Activated CD8-positive, alpha-beta memory T cell treated with anti-CD3 and anti-CD28 coated beads, Interleukin-2, amount 10 ng/mL, durations not matched to agents 7 days and 5 days (primary cell): ENCODE measurements at regions not wholly inside any gene's neighbourhood (a gene's known extent, or its start where the extent isn't known, plus 50 kb on each side); places are given as distances from the start of the nearest gene placed in this dataset.

Experiments
- ATAC-seq: fragments of 150-1000 bp; cut with Tn5 transposase; one replicate; pipeline ENCODE4 v1.10.0; 2021; ENCODE audit warnings: moderate library complexity
- CTCF ChIA-PET: fragments of 350-600 bp; sonication (Branson Sonifier 250); formaldehyde crosslinking; loops from one replicate; lab custom pipeline; 2021; ENCODE audit warnings: antibody characterized with exemption; lab: Charles Lee
- DNase-seq: peaks from one replicate; pipeline ENCODE4 v3.0.0-alpha.2; 2020
- H3K27ac Mint-ChIP-seq: one replicate; pipeline ENCODE4 v1.8.0; 2021; ENCODE audit warnings: mild to moderate bottlenecking, mixed read lengths
- H3K27me3 Mint-ChIP-seq: one replicate; pipeline ENCODE4 v1.8.0; 2021; ENCODE audit warnings: mixed read lengths
- H3K36me3 Mint-ChIP-seq: one replicate; pipeline ENCODE4 v1.8.0; 2021; ENCODE audit warnings: mild to moderate bottlenecking, mixed read lengths
- H3K4me1 Mint-ChIP-seq: one replicate; pipeline ENCODE4 v1.8.0; 2021; ENCODE audit warnings: mixed read lengths
- H3K4me3 Mint-ChIP-seq: one replicate; pipeline ENCODE4 v1.8.0; 2021; ENCODE audit warnings: mild to moderate bottlenecking, moderate library complexity, mixed read lengths
- H3K9me3 Mint-ChIP-seq: one replicate; pipeline ENCODE4 v1.8.0; 2022; ENCODE audit warnings: low read depth, mixed read lengths

DNA sequence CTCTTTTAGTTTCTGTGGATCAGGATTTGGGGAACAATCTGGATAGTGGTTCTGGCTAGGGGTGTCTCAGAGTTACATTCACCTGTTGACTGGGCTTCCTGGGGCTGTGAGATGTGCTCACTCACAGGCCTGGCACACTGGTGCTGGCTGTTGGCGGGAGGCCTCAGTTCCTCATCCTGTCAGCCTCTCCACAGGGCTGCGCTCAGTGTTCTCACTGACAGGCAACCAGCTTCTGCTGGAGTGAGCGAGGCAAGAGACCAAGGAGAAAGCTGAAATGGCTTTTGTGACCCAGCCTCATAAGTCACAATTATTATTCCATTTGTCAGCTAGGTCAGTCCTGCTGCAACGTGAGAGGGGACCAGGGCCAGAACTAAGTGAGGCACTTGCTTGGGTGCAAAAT is 180.6 kb upstream of the GLI2 start:
- Mint-ChIP-seq H3K36me3 (no peaks in the 10 kb centered on the region), H3K9me3 (no peaks in the 10 kb centered on the region), H3K27me3 (peaks cover 2% of the 10 kb centered on the region), H3K4me3 (no peak overlapping the region), H3K4me1 (no peaks in the 10 kb centered on the region), H3K27ac (no peak overlapping the region)
- CTCF ChIA-PET: no interaction called here
- DNase-seq (no peak), ATAC-seq (no peak)

DNA sequence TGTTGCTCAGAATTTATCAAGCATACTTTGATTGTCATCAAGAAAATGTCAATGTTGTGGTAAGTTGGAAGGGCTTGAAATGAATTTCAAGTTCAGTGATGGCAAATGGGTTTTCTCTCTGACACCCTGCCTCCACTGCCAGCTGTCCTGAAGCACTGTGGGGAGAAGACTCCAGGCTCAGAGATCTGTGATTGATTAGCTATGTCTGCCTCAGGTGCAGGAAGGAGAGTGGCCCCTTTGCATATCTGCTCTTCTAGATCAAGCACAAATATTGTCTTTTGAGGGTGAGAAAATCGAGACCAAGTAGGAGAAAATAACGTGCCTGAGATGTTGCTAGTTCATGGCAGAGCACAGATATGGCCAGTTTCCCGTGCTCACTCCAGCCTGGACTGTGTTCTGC is 178.8 kb upstream of the GLI2 start:
- CTCF ChIA-PET: no interaction called here
- H3K4me3 Mint-ChIP-seq: no peak overlapping the region
- H3K27ac Mint-ChIP-seq: no peak overlapping the region
- no peaks in the 10 kb centered on the region for H3K36me3 Mint-ChIP-seq
- peaks cover 3% of the 10 kb centered on the region for H3K27me3 Mint-ChIP-seq
- ATAC-seq: no peak
- H3K9me3 Mint-ChIP-seq: no peaks in the 10 kb centered on the region
- no peaks in the 10 kb centered on the region for H3K4me1 Mint-ChIP-seq
- DNase-seq: no peak

DNA sequence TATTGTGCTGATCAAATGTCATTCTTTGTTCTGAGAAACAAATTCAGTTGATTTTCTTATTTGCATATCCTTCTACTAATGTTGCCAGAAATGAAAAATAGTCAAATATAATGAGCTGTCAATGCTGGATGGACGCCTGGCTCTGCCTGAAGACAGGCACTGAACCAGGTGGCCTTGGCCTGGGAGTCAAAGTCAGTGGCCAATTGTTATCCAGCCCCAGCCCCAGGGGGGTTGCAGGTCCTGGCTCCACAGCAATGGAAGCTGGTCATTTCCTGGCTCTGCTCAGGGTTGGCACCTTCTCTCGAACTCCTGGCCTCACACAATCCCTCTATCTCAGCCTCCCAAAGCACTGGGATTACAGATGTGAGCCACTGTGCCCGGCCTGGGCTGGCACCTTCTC is 176.8 kb upstream of the GLI2 start:
- H3K27me3 Mint-ChIP-seq: peaks cover 3% of the 10 kb centered on the region
- no peaks in the 10 kb centered on the region for H3K36me3 Mint-ChIP-seq
- no peak overlapping the region for H3K27ac Mint-ChIP-seq
- CTCF ChIA-PET: no interaction called here
- no peak for DNase-seq
- no peaks in the 10 kb centered on the region for H3K4me1 Mint-ChIP-seq
- no peaks in the 10 kb centered on the region for H3K9me3 Mint-ChIP-seq
- H3K4me3 Mint-ChIP-seq: no peak overlapping the region
- no peak for ATAC-seq

DNA sequence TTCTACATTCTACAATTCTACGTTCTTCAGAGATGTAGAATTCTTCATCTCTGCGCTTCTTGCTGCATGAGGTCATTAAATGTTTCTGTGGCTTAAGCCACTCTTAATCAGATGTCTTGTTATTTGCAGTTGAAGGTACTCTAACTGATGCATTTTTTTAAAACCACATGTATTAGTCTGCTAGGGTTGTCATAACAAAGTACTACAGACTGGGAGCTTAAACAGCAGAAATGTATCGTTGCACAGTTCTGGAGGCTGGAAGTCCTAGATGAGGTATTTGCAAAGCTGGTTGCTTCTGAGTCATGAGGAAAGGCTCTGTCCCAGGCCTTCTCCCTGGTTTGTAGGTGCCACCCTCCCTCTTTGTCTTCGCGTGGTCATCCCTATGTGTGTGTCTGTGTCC is 176.3 kb upstream of the GLI2 start:
- CTCF ChIA-PET: no interaction called here
- Mint-ChIP-seq H3K27ac (no peak overlapping the region), H3K36me3 (no peaks in the 10 kb centered on the region), H3K9me3 (no peaks in the 10 kb centered on the region), H3K4me3 (no peak overlapping the region), H3K27me3 (peaks cover 3% of the 10 kb centered on the region), H3K4me1 (no peaks in the 10 kb centered on the region)
- no peak for DNase-seq
- ATAC-seq: no peak

DNA sequence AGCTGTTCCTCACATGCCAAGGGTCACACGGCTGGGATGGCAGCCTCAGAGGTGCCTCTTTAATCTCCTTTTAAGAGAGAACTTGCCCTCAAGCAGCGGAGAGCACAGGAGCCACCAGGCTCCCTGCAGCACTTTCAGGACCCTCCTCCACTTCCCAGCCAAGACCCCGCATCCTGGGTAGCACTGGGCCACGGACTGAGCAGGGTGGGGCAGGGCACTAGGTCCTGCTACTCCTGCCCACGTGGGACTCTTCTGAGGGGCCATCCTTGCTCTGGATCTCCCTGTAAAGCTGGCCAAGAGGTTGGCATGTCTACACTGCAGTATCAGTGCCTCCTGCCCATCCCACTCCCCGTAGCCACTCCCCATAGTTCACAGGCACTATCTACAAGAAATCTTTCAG is 175.3 kb upstream of the GLI2 start:
- ATAC-seq (no peak), DNase-seq (no peak)
- CTCF ChIA-PET: no interaction called here
- Mint-ChIP-seq H3K27me3 (peaks cover 3% of the 10 kb centered on the region), H3K9me3 (no peaks in the 10 kb centered on the region), H3K4me1 (no peaks in the 10 kb centered on the region), H3K4me3 (no peak overlapping the region), H3K27ac (no peak overlapping the region), H3K36me3 (no peaks in the 10 kb centered on the region)

DNA sequence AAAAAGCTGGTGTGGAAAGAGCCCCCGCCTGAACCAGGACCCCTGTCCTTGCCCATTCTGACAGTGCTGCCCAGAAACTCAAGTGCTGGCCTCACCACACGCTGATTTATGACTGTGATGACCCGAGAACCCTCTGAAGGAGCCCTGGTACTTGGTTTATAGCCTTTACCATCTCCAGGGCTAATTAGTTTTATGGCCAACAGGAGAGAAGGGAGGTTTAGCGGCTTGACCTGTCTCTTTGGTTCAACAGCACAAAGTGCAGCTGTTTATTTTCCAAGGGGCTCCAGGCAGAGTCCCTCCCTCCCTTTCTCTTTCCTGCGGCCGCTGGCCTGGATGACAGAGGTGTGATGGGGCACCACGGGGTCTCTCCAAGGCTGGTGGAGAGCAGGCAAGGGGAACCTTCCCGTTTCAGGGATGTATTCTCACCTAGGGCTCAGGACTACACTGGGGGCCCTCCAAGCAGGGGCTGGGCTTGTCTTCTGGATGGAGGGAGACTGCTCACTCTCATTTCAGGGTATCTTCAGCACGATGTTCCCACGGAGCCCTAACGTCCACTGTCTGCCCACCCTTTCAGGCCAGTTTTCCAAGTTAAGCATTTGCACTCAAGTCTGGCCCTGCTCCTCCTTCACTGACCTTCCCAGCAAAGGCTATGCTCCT is 174.2 kb upstream of the GLI2 start:
- no peaks in the 10 kb centered on the region for H3K36me3 Mint-ChIP-seq
- DNase-seq (no peak), ATAC-seq (no peak)
- peaks cover 3% of the 10 kb centered on the region for H3K27me3 Mint-ChIP-seq
- H3K4me1 Mint-ChIP-seq: no peaks in the 10 kb centered on the region
- H3K9me3 Mint-ChIP-seq: no peaks in the 10 kb centered on the region
- H3K4me3 Mint-ChIP-seq: no peak overlapping the region
- no peak overlapping the region for H3K27ac Mint-ChIP-seq
- CTCF ChIA-PET: no interaction called here

DNA sequence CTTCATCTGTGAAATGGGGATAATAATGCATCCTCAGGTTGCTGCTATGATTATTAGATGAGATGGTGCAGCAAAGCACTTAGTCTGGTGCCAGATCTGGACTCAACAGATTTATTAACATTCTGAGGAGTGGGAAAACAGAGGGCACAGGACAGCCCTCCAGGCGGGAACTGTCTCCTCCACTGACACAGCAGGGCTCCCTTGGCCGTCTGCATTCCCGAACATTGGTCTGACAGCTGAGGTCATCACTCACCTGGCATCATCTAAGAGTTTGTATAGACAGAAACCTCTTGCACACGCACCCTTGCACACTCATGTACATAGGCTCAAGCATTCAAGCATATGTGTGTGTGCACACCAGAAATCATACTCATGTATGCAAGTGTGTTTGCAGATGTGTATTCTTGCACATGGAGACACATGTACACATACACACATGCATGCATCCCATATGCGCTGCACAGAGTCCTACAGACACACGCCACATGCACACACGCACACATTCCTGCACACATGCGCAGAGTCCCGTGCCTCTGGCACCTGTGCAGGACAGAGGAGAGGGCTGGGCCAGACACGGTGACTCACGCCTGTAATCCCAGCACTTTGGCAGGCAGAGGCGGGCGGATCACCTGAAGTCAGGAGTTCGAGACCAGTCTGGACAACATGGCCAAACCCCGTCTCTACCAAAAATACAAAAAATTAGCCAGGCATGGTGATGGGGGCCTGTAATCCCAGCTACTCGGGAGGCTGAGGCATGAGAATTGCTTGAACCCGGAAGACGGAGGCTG is 173.3 kb upstream of the GLI2 start:
- H3K9me3 Mint-ChIP-seq: no peaks in the 10 kb centered on the region
- ATAC-seq: no peak
- peaks cover 3% of the 10 kb centered on the region for H3K27me3 Mint-ChIP-seq
- no peak overlapping the region for H3K4me3 Mint-ChIP-seq
- CTCF ChIA-PET: no interaction called here
- no peak overlapping the region for H3K27ac Mint-ChIP-seq
- no peaks in the 10 kb centered on the region for H3K4me1 Mint-ChIP-seq
- H3K36me3 Mint-ChIP-seq: no peaks in the 10 kb centered on the region
- no peak for DNase-seq

DNA sequence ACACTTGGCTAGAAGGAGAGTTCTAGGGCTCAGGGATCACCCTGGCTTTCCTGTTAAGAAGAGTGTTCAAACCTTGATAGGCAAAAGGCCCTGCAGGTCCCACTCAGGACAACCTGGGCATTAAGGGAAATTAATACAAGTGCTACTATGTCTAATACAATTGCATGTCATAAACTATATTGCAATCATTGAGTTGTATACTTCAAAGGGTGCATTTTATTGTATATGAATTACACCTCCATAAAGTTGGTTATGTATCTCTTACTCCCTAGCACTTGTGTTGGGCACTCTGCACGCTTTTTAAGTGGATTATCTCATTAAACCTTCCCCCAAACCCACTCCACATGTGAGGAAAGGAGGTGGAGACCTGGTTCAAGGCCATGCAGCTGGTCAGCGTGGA is 172.1 kb upstream of the GLI2 start:
- no peak overlapping the region for H3K4me3 Mint-ChIP-seq

DNA sequence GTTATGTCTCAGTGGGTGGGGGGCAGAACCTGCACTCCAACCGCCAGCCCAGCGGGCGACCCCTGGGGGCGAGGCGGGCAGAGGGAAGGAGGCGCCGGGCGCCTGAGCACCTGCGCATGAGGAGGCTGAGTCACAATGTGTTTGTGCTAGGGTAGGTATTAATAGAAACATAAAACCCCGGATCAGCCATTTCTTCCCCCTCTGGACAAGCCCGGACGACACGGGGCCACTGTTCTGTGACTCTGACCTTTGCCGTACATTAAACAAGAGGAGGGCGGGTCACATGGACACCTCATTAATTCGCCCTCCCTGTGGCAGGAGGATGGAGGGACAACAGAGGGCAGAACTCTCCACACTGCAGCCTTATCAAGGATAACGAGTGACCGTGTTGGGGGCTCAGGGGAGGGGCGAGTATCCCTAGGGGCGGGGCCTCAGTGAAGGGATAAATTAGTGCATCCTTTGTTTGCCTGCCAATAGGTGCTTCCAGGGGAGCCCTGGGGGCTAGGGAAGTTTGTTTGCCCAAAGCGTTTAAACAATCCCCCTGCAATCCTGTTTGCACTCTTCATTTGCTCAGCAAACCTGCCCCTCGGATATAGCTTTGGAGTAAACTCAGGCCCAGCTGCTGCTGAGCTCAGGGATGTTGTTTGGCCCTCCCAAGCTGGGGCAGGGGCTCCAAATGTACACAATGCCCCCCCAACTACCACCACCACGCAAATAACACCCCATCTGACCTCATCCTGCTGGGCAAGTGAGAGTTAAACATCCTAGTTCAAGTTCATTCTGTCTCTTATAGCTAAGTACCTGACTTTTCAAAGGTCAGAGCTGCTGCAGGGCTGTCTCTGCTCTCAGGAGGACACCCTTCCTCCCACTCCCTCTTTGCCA is 171.2 kb upstream of the GLI2 start:
- DNase-seq: no peak
- H3K4me3 Mint-ChIP-seq: no peak overlapping the region
- H3K36me3 Mint-ChIP-seq: no peaks in the 10 kb centered on the region
- no peak overlapping the region for H3K27ac Mint-ChIP-seq
- no peaks in the 10 kb centered on the region for H3K4me1 Mint-ChIP-seq
- H3K9me3 Mint-ChIP-seq: no peaks in the 10 kb centered on the region
- CTCF ChIA-PET: no interaction called here
- ATAC-seq: no peak
- H3K27me3 Mint-ChIP-seq: peaks cover 3% of the 10 kb centered on the region

More for the DNA sequence above, 172.1 kb upstream of the GLI2 start:
- no peaks in the 10 kb centered on the region for H3K4me1 Mint-ChIP-seq
- H3K9me3 Mint-ChIP-seq: no peaks in the 10 kb centered on the region
- H3K27me3 Mint-ChIP-seq: peaks cover 3% of the 10 kb centered on the region
- DNase-seq (no peak), ATAC-seq (no peak)
- no peak overlapping the region for H3K27ac Mint-ChIP-seq
- CTCF ChIA-PET: no interaction called here
- no peaks in the 10 kb centered on the region for H3K36me3 Mint-ChIP-seq

DNA sequence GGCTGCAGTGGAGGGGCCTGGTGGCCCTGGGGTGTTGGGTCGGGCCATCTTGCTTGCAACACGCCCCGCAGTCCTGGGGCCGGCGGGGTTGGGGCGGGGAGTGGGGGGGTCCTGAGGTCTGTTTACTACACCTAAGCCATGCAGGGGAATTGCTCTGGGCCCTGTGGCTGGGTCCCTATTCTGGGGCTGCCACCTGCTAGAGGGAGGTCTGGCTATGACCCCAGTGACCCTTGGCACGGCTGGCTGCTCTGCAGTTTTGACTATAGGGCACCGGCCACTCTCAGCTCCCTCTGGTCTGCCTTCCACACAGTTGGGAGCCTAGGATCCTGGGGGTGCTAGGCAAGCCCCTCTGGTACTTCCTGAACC is 170.6 kb upstream of the GLI2 start:
- Mint-ChIP-seq H3K4me3 (no peak overlapping the region), H3K9me3 (no peaks in the 10 kb centered on the region), H3K27ac (no peak overlapping the region), H3K27me3 (peaks cover 3% of the 10 kb centered on the region), H3K4me1 (no peaks in the 10 kb centered on the region), H3K36me3 (no peaks in the 10 kb centered on the region)
- DNase-seq: no peak
- no peak for ATAC-seq
- CTCF ChIA-PET: no interaction called here

DNA sequence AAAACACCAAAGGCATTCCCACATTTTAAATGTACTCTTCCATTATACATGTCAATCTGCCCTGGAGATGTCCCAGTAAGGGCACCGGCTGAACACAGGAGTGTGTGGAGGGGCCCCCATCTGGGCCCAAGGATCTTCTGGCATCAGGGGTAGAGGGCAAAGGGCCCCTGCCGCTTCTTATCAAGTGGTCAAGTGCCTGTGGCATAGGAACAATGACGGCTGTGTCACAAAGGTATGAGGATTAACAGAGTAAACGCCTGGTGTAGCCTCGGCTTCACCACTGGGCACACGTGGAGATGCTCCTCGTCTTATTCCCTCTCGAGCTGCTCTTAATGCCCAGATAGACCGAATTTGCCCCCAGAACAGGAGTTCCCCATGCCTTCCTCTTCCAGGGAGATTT is 169.7 kb upstream of the GLI2 start:
- Mint-ChIP-seq H3K4me3 (no peak overlapping the region), H3K27me3 (peaks cover 3% of the 10 kb centered on the region), H3K4me1 (no peaks in the 10 kb centered on the region), H3K27ac (no peak overlapping the region), H3K9me3 (no peaks in the 10 kb centered on the region), H3K36me3 (no peaks in the 10 kb centered on the region)
- ATAC-seq (no peak), DNase-seq (no peak)
- CTCF ChIA-PET: no interaction called here

DNA sequence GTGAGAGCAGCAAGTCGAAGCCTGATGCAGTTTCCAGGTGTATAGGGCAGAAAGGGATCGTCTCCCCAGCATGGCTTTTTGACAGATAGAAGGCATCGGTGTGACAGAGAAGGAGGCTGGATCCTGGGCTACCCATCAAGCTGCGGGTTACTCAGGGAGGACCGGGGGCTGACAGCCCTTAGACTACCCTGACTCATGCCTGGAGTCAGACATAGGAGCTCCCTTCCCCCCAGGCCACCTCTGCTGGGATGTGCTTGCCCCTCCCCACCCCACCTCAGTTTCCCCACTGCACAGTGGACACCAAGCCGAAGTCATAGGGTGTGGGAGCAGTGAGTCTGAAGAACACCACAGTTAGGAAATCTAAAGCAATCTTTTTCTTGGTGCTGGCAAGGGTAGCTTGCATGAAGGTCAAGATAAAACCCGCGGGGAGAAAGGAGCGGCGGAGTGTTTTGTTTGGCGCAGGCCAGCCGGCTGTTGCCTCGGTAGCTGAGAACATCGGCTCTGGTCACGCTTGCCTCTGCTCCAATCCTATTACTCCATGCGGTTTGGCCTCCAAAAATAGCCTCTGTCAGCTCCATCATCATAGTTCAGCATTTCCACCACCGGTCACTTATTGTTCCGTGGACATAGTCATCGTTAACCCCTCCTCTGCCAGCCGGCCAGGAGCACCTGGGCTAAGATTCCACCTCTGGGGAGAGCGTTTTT is 169.2 kb upstream of the GLI2 start:
- ATAC-seq (no peak), DNase-seq (no peak)
- H3K27me3 Mint-ChIP-seq: peaks cover 3% of the 10 kb centered on the region
- no peak overlapping the region for H3K4me3 Mint-ChIP-seq
- H3K9me3 Mint-ChIP-seq: no peaks in the 10 kb centered on the region
- CTCF ChIA-PET: no interaction called here
- H3K27ac Mint-ChIP-seq: no peak overlapping the region
- no peaks in the 10 kb centered on the region for H3K36me3 Mint-ChIP-seq
- no peaks in the 10 kb centered on the region for H3K4me1 Mint-ChIP-seq

DNA sequence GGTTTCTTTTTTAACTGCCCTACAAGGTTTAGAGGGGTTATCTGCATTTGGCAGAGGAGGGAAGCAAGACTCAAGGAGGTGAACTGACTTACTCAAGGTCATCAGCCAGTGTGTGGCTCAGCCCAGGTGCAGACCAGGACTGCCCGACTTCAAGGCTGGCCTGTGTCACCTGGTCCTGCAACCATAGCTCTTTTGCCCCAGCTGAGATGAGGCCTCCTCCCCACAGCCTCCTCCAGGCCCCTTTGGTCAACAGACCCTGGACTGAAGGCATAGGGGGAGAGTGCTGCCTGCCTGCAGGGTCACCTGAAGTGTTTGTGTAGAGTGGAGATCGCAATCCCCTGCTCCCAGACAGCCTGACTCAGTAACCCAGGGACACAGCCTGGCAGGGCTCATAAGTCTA is 168.5 kb upstream of the GLI2 start:
- DNase-seq (no peak), ATAC-seq (no peak)
- Mint-ChIP-seq H3K4me3 (no peak overlapping the region), H3K27me3 (no peaks in the 10 kb centered on the region), H3K9me3 (no peaks in the 10 kb centered on the region), H3K27ac (no peak overlapping the region), H3K36me3 (no peaks in the 10 kb centered on the region), H3K4me1 (no peaks in the 10 kb centered on the region)
- CTCF ChIA-PET: no interaction called here
